ENCODE measurements at regions not wholly inside any gene's neighbourhood (a gene's known extent, or its start where the extent isn't known, plus 50 kb on each side); places are given as distances from the start of the nearest gene placed in this dataset.

- TF ChIP-seq, protein P1, sequence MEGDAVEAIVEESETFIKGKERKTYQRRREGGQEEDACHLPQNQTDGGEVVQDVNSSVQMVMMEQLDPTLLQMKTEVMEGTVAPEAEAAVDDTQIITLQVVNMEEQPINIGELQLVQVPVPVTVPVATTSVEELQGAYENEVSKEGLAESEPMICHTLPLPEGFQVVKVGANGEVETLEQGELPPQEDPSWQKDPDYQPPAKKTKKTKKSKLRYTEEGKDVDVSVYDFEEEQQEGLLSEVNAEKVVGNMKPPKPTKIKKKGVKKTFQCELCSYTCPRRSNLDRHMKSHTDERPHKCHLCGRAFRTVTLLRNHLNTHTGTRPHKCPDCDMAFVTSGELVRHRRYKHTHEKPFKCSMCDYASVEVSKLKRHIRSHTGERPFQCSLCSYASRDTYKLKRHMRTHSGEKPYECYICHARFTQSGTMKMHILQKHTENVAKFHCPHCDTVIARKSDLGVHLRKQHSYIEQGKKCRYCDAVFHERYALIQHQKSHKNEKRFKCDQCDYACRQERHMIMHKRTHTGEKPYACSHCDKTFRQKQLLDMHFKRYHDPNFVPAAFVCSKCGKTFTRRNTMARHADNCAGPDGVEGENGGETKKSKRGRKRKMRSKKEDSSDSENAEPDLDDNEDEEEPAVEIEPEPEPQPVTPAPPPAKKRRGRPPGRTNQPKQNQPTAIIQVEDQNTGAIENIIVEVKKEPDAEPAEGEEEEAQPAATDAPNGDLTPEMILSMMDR (IDR thresholded peaks at IDR 0.05), result no peak
- no peak for TF ChIP-seq EZH2 (IDR thresholded peaks at IDR 0.05)
Observed at GRCh38 chrX:128901018-128901417, 622.3 kb downstream of the SMARCA1 start.

DNA sequence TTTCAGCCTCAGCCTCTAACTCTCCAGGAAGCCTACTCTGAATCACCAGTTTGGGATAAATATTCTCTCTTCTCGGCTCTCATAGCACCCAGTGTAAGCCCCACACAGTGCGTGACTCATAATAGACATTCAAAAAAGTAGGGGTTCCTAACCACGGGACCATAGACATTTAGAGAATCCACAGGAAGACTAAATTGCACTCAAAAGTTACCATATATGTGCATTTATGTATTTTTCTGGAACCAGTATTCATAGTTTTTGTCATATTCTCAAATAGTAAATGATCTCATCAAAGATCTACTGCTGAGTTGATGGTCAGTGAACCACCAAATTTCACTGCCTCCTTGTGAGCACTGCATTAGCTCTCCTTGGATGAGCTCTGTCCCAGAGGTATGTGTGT is 625.7 kb downstream of the SMARCA1 start:
- H3K4me3 Mint-ChIP-seq, result no peak overlapping the region
- no peaks in the 10 kb centered on the region for H3K4me1 ChIP-seq
- no peaks in the 10 kb centered on the region for H3K36me3 ChIP-seq
- H2AFZ ChIP-seq (replicated peaks), result no peak overlapping the region
- no peaks in the 10 kb centered on the region for H3K79me2 ChIP-seq (ENCODE audit: low read depth)
- H3K36me3 Mint-ChIP-seq, result no peaks in the 10 kb centered on the region
- H3K9me3 Mint-ChIP-seq, result no peaks in the 10 kb centered on the region
- no peak overlapping the region for H3K27ac Mint-ChIP-seq
- no peaks in the 10 kb centered on the region for H3K27me3 ChIP-seq
- no peak for TF ChIP-seq EZH2 (IDR thresholded peaks at IDR 0.05)
- TF ChIP-seq, protein P1 (IDR thresholded peaks at IDR 0.05), result no peak
- TF ChIP-seq EZH2phosphoT487 (IDR thresholded peaks at IDR 0.05), result no peak
- no peak overlapping the region for H3K4me3 ChIP-seq
- H3K9me3 ChIP-seq (ENCODE audit: low read depth), result no peaks in the 10 kb centered on the region
- H3F3A ChIP-seq (ENCODE audit: low read depth), result no peaks in the 10 kb centered on the region
- H4K20me1 ChIP-seq (ENCODE audit: low read depth), result no peaks in the 10 kb centered on the region
- no peaks in the 10 kb centered on the region for H3K27me3 Mint-ChIP-seq (ENCODE audit: insufficient read depth, low read depth)
- H3K27ac ChIP-seq, result no peak overlapping the region
- no peak for DNase-seq (ENCODE audit: low spot score)
- no peak overlapping the region for H3K4me2 ChIP-seq
- H3K4me1 Mint-ChIP-seq, result no peaks in the 10 kb centered on the region
- H3K9ac ChIP-seq, result no peak overlapping the region

More at GRCh38 chrX:128901018-128901417, 622.3 kb downstream of the SMARCA1 start:
- Mint-ChIP-seq H3K4me1 (no peaks in the 10 kb centered on the region), H3K4me3 (no peak overlapping the region), H3K9me3 (no peaks in the 10 kb centered on the region), H3K27me3 (ENCODE audit: insufficient read depth, low read depth) (no peaks in the 10 kb centered on the region), H3K27ac (no peak overlapping the region), H3K36me3 (no peaks in the 10 kb centered on the region)
- no peaks in the 10 kb centered on the region for H3F3A ChIP-seq (ENCODE audit: low read depth)
- H4K20me1 ChIP-seq (ENCODE audit: low read depth), result no peaks in the 10 kb centered on the region
- H3K9me3 ChIP-seq (ENCODE audit: low read depth), result no peaks in the 10 kb centered on the region
- no peak overlapping the region for H3K9ac ChIP-seq
- H3K4me3 ChIP-seq, result no peak overlapping the region
- no peak overlapping the region for H3K4me2 ChIP-seq
- no peak overlapping the region for H2AFZ ChIP-seq (replicated peaks)
- no peak for DNase-seq (ENCODE audit: low spot score)
- H3K4me1 ChIP-seq, result no peaks in the 10 kb centered on the region
- no peak overlapping the region for H3K27ac ChIP-seq
- no peaks in the 10 kb centered on the region for H3K27me3 ChIP-seq
- no peaks in the 10 kb centered on the region for H3K36me3 ChIP-seq
- H3K79me2 ChIP-seq (ENCODE audit: low read depth), result no peaks in the 10 kb centered on the region

DNA sequence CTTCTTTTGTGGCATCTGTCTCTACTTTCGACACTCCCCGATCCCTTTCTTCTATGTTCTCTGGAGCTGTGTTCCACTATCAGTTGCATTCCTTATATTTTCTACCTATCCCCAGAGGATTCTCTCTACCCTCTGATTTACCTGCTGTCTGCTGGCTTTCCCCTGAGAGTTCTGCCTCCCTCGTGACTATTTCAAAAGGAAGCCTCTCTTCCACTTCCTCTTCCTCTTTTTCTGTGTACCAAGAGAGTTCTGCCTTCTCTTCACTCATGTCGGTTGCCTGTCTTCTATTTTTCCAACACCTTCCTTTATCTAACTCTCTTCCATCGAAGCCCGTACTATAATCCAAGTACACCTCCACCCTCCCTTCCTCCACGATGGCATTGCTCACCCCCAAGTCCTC is 631.7 kb downstream of the SMARCA1 start:
- no peaks in the 10 kb centered on the region for H3K79me2 ChIP-seq (ENCODE audit: low read depth)
- H3K9ac ChIP-seq, result no peak overlapping the region
- Mint-ChIP-seq H3K4me3 (no peak overlapping the region), H3K27me3 (ENCODE audit: insufficient read depth, low read depth) (no peaks in the 10 kb centered on the region), H3K9me3 (no peaks in the 10 kb centered on the region), H3K4me1 (no peaks in the 10 kb centered on the region), H3K27ac (no peak overlapping the region), H3K36me3 (no peaks in the 10 kb centered on the region)
- no peak overlapping the region for H3K27ac ChIP-seq
- no peak overlapping the region for H3K4me3 ChIP-seq
- no peaks in the 10 kb centered on the region for H4K20me1 ChIP-seq (ENCODE audit: low read depth)
- no peaks in the 10 kb centered on the region for H3K4me1 ChIP-seq
- H3F3A ChIP-seq (ENCODE audit: low read depth), result no peaks in the 10 kb centered on the region
- no peaks in the 10 kb centered on the region for H3K9me3 ChIP-seq (ENCODE audit: low read depth)
- TF ChIP-seq EZH2phosphoT487 (IDR thresholded peaks at IDR 0.05) (no peak), EZH2 (IDR thresholded peaks at IDR 0.05) (no peak)
- TF ChIP-seq, protein P1 (IDR thresholded peaks at IDR 0.05), result no peak
- DNase-seq (ENCODE audit: low spot score), result no peak
- no peaks in the 10 kb centered on the region for H3K27me3 ChIP-seq
- no peaks in the 10 kb centered on the region for H3K36me3 ChIP-seq
- no peak overlapping the region for H3K4me2 ChIP-seq
- H2AFZ ChIP-seq (replicated peaks), result no peak overlapping the region

DNA sequence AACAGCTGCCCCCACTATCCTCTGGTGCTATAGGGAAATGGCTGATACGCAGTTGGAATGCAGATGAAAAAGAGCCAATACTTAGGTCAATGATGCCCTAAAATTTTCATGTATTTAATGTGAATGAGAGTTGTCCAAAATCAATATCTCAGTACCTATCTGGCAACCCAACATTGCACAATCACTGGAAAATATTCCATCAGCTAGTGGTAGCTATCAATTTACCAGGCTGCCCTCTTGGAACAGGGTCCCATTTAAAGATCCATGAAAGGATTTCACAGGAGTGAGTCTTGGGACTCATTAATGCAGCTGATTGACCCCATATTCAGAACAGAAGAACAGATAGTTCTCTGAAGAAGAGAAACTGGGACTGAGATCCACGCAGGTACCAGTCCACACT is 638.9 kb downstream of the SMARCA1 start:
- no peaks in the 10 kb centered on the region for H3K9me3 ChIP-seq (ENCODE audit: low read depth)
- H3F3A ChIP-seq (ENCODE audit: low read depth), result no peaks in the 10 kb centered on the region
- Mint-ChIP-seq H3K9me3 (no peaks in the 10 kb centered on the region), H3K36me3 (no peaks in the 10 kb centered on the region), H3K27me3 (ENCODE audit: insufficient read depth, low read depth) (no peaks in the 10 kb centered on the region), H3K4me3 (no peak overlapping the region), H3K27ac (no peak overlapping the region), H3K4me1 (no peaks in the 10 kb centered on the region)
- H4K20me1 ChIP-seq (ENCODE audit: low read depth), result no peaks in the 10 kb centered on the region
- H2AFZ ChIP-seq (replicated peaks), result no peak overlapping the region
- H3K36me3 ChIP-seq, result no peaks in the 10 kb centered on the region
- H3K4me3 ChIP-seq, result no peak overlapping the region
- DNase-seq (ENCODE audit: low spot score), result no peak
- TF ChIP-seq EZH2phosphoT487 (IDR thresholded peaks at IDR 0.05) (no peak), EZH2 (IDR thresholded peaks at IDR 0.05) (no peak)
- TF ChIP-seq, protein P1 (IDR thresholded peaks at IDR 0.05), result no peak
- no peak overlapping the region for H3K4me2 ChIP-seq
- no peaks in the 10 kb centered on the region for H3K27me3 ChIP-seq
- H3K9ac ChIP-seq, result no peak overlapping the region
- H3K27ac ChIP-seq, result no peak overlapping the region
- no peaks in the 10 kb centered on the region for H3K79me2 ChIP-seq (ENCODE audit: low read depth)
- no peaks in the 10 kb centered on the region for H3K4me1 ChIP-seq
